Fibroblast of villous mesenchyme (primary cell): ENCODE measurements at regions not wholly inside any gene's neighbourhood (a gene's known extent, or its start where the extent isn't known, plus 50 kb on each side); places are given as distances from the start of the nearest gene placed in this dataset.

Experiments
- DNase-seq: peaks from one replicate; pipeline ENCODE4 v3.0.0-alpha.2; 2010; ENCODE audit warnings: low read depth
- H3K4me3 ChIP-seq: 2 replicates; pipeline ENCODE4 v1.5.1; 2011; ENCODE audit warnings: low read depth, mild to moderate bottlenecking, low read length
- TF ChIP-seq, protein P1 (sequence below): IDR thresholded peaks from 2 replicates; pipeline ENCODE4 v1.5.1; 2012; ENCODE audit warnings: low read depth, mild to moderate bottlenecking, low read length; ENCODE audit not compliant: insufficient read depth

DNA sequence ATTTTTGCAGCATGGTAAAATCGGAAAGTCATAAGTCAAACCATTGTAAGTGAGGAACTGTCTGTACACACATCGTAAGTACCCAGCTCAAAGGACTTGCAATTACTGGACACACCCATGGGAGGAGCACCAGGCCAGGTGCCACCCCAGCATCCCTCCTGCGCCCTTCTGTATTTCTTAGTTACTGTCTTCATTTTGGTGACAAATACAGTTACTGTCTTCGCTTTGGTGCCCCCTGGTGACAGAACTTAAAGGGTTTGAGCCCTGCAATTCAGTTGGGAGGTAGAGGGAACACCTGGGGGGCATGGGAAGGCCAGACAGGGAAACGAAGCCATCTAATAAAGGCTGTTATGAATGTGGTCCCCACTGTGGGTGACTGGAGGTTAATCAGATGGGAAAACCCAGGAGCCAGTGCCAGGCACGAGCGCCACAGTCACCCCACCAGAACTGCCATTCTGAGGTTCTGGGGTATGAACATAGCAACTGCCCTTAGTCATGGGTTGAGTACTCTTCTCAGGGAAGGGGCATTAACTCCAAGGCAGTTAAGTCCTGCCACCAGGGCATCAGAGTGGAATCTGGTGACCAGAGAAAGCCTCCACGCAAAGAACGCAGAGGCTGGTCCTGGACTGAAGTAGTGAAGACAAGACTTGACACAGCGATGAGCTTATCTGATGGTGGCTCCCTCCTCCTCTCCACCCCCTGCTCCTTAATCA, 612.9 kb downstream of the PTPRU start:
- TF ChIP-seq, protein P1, sequence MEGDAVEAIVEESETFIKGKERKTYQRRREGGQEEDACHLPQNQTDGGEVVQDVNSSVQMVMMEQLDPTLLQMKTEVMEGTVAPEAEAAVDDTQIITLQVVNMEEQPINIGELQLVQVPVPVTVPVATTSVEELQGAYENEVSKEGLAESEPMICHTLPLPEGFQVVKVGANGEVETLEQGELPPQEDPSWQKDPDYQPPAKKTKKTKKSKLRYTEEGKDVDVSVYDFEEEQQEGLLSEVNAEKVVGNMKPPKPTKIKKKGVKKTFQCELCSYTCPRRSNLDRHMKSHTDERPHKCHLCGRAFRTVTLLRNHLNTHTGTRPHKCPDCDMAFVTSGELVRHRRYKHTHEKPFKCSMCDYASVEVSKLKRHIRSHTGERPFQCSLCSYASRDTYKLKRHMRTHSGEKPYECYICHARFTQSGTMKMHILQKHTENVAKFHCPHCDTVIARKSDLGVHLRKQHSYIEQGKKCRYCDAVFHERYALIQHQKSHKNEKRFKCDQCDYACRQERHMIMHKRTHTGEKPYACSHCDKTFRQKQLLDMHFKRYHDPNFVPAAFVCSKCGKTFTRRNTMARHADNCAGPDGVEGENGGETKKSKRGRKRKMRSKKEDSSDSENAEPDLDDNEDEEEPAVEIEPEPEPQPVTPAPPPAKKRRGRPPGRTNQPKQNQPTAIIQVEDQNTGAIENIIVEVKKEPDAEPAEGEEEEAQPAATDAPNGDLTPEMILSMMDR = peak; percentile 48
- no peak overlapping the region for H3K4me3 ChIP-seq
- peak; percentile 24 for DNase-seq

DNA sequence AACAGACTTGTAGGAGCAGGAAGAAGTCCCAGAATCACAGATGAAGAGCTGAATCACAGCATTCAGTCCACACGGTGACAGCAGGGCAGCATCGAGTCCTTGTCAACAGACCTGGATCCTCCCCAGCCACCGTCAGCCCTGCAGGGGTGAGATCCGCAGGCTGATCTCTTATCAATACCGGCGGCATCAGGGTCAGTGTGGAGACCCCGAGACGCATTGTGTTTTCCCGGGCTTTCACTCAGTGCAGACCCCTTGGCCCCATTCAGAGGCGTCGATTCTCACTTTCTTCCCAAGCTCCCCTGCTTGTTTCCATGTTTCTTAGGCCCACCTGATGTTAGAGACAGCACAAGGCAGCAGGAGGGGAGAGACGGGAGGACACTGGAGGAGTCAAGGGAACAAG, 609.6 kb downstream of the PTPRU start:
- TF ChIP-seq, protein P1 = no peak
- H3K4me3 ChIP-seq = no peak overlapping the region

DNA sequence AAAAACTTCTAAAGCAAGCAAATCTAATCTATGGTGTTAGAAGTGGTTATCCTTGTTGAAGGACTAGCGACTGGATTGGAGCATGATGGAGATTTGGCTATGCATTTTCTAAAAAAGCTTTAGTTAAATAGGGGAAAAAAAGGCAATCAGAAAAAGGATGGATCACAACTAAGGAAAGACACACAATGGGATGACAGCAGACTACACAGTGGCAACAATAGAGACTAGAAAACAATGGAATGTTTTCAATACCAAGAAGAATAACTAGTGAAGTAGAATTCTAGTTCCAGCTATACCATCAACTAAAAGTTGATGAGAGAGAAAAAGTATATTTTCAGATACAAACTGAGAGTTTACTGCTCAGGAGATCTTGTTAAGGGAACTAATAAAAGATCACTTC, 605.8 kb downstream of the PTPRU start:
- DNase-seq = no peak
- H3K4me3 ChIP-seq = no peak overlapping the region
- TF ChIP-seq, protein P1 = no peak

More for the DNA sequence above, 609.6 kb downstream of the PTPRU start:
- no peak for DNase-seq

DNA sequence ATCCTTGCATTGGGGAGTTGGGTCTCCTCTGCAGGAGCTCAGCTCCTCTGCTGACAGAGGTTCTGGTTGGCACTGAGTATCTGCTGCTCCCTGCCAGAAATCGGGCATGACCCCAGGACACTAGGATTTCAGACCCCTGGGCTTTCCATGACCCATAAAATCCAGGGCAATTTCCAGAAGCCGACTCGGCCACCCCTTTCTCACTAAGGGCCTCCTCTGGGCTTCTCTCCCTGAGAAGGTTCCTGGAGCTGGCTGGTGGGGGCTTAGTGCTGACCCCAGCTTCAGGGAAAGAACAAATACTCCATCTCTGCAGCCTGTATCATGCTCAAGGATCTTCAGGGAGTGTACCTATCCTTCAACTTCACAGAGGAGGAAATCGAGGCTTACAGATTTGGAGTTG, 603.4 kb downstream of the PTPRU start:
- H3K4me3 ChIP-seq = no peak overlapping the region
- DNase-seq = no peak
- TF ChIP-seq, protein P1 = no peak

DNA sequence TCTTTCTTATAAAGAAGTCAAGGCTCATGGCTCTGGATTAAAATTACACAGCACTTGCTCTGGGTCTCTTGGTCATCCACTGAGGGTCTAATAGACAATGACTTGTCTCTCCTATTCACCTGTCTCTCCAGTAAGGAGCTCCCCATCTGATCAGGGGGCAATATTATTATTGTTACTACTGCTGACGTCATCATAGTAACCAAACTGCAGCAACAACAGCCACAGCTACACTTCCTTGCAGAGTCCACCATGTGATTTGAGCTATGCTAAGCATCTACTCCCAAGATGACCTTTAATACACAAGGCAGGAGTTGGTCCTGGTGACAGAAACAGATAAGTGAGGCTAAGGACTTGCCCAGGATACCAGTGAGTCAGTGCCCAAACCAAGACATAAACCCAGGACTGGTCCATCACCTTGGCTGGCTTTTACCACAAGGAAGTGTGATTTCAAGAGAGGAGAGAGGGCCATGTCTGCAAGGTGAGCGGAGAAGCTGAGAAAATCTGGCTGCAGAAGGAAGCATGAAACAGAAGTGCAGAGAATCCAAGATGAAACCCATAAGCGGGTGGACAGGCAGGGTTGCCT, 602.5 kb downstream of the PTPRU start:
- no peak for DNase-seq
- no peak overlapping the region for H3K4me3 ChIP-seq
- TF ChIP-seq, protein P1 = no peak

DNA sequence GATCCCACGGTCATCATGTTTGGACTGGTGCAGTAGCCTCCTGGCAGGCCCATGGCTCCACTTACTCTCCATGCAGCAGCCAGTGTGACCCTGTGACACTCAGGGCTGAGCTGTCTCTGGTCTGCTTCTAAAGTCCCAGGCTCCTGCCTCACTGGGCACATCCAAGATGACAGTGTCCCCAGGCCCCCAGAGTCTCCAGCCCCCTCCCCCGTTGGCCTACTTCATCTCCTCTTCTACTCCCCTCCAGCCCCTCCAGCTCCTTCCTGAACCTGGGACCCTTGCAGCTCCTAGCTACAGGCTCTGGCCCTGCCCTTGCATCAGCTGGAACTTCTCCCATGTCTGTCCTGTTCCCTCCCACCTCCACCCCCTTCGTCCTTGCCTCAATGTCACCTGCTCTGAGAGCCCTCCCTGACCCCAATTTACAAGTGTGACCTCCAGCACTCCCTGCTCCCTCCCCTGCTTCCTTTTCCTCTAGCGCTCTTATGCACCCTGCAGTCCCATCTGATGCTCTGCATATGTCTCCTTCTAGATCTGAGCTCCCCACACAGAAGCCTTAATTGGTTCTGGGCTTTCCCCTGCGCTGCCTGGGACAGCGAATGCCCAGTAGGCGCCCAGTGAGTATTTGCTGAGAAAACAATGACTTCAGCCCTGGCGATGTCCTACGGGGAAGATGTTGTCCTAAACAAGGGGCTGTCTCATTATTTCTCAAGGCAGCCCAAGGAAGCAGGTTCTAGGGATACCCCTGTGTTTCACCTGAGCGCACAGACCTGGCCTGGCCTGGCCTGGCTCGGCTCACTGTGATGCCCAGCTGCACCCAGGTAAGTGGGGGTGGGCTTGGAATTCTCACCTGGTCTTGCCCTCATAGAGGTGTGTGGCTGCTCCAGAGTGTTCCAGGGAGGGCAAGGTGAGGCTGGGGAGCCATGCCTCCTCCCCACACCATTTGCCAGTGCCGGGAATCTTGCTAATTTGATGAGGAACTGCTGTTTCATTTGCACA, 600.6 kb downstream of the PTPRU start:
- TF ChIP-seq, protein P1 = no peak
- no peak overlapping the region for H3K4me3 ChIP-seq
- DNase-seq = no peak
